GM20000 (cell line): ENCODE measurements at regions not wholly inside any gene's neighbourhood (a gene's known extent, or its start where the extent isn't known, plus 50 kb on each side); places are given as distances from the start of the nearest gene placed in this dataset.

ENCODE experiments used
- DNase-seq: peaks from one replicate; pipeline ENCODE4 v3.0.0; 2012; ENCODE audit warnings: low spot score
- TF ChIP-seq, protein P1 (sequence below): IDR thresholded peaks from 2 replicates; pipeline ENCODE4 v1.5.1; 2012; ENCODE audit warnings: mild to moderate bottlenecking, control low read depth; ENCODE audit errors: extremely low read depth, missing control alignments

- no peak for DNase-seq
- TF ChIP-seq, protein P1, sequence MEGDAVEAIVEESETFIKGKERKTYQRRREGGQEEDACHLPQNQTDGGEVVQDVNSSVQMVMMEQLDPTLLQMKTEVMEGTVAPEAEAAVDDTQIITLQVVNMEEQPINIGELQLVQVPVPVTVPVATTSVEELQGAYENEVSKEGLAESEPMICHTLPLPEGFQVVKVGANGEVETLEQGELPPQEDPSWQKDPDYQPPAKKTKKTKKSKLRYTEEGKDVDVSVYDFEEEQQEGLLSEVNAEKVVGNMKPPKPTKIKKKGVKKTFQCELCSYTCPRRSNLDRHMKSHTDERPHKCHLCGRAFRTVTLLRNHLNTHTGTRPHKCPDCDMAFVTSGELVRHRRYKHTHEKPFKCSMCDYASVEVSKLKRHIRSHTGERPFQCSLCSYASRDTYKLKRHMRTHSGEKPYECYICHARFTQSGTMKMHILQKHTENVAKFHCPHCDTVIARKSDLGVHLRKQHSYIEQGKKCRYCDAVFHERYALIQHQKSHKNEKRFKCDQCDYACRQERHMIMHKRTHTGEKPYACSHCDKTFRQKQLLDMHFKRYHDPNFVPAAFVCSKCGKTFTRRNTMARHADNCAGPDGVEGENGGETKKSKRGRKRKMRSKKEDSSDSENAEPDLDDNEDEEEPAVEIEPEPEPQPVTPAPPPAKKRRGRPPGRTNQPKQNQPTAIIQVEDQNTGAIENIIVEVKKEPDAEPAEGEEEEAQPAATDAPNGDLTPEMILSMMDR = no peak
These were observed 307.4 kb downstream of the NFIB start for GRCh38 chr9:14006386-14007187.

DNA sequence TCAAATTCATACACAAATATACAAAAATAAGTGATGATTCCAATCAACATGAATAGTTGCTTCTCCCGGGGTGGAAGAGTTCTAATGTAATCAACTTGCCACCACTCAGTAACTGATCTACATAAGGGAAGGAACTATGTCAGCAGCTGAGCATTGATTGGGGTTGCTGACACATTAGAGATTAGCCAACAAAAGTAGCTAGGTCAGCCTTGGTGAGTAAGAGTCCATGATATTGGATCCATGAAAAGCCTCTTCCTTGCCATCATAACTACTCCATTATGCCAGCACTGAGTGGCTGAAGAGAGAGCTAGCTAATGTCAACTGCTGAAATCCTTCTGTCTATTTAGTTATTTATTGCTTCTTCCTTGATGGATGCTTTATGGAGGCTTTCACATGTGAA lies 309.8 kb downstream of the NFIB start:
- TF ChIP-seq, protein P1 = no peak
- no peak for DNase-seq

DNA sequence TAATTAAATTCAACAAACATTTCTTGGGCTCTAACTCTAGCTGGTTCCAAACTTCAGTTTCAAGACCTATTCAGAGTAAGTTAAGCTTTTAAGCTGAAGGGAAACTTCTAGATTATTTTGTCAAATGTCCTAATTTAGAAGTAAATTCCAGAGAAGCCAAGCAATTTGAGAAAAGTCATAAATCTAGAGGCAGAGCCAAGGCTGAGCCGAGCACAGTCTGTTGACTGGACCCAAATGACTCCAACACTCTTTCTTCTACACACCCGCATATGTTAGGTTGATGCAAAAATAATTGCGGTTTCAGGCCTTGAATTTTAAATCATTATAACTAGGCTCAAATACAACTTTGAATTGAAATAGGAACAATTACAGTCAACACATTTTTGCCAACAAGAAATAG lies 319.7 kb downstream of the NFIB start:
- DNase-seq = no peak
- TF ChIP-seq, protein P1 = no peak

GRCh38 chr9:13993632-13994185 lies 320.2 kb downstream of the NFIB start:
- DNase-seq = no peak
- TF ChIP-seq, protein P1 = no peak

GRCh38 chr9:13992138-13993088 lies 321.5 kb downstream of the NFIB start:
- no peak for DNase-seq
- TF ChIP-seq, protein P1 = no peak

DNA sequence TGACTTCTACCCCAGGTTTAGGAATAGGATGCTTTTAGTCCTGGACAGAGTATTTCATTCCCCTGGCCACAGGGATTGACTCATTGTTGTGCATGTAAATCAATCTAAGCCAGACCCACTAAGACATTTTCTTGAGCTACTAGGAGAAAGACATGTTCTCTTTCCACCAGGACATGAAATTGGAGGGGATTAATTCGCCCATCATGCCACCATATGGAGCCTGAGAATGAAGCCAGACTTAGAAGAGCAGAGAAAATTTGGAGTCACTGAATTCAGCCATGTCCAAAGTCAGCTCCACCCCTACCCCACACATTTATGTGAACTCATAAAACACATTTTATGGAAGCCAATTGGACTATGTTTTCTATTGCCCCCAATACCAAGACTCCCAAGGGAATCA lies 322.5 kb downstream of the NFIB start:
- DNase-seq = no peak

More for the DNA sequence above, 322.5 kb downstream of the NFIB start:
- TF ChIP-seq, protein P1 = no peak
